Liver (tissue), 8 donors: ENCODE measurements at regions not wholly inside any gene's neighbourhood (a gene's known extent, or its start where the extent isn't known, plus 50 kb on each side); places are given as distances from the start of the nearest gene placed in this dataset.

Experiments
- DNase-seq: peaks from one replicate; pipeline ENCODE4 v3.0.0-alpha.2; 2017; ENCODE audit warnings: low spot score
- H3K27ac ChIP-seq, 2 donors: one replicate each; pipeline ENCODE4 v1.7.0; 2013; ENCODE audit warnings: inconsistent platforms in 2 of 2, low read length in 2 of 2, control low read depth in 1 of 2, low read depth in 1 of 2, mild to moderate bottlenecking in 1 of 2
- H3K27me3 ChIP-seq, 4 donors: one replicate each; pipeline versions ENCODE4 v1.6.1 to v1.7.0; 2013; ENCODE audit warnings: low read length in 3 of 4, inconsistent platforms in 1 of 4, mild to moderate bottlenecking in 1 of 4, moderate library complexity in 1 of 4; ENCODE audit not compliant: control insufficient read depth in 4 of 4, insufficient read depth in 4 of 4
- H3K36me3 ChIP-seq, 4 donors: one replicate each; pipeline versions ENCODE4 v1.6.1 to v1.7.0; 2013; ENCODE audit warnings: low read length in 3 of 4, mild to moderate bottlenecking in 3 of 4, low read depth in 1 of 4, moderate library complexity in 1 of 4; ENCODE audit not compliant: control insufficient read depth in 4 of 4, insufficient read depth in 3 of 4
- H3K4me1 ChIP-seq, 4 donors: one replicate each; pipeline versions ENCODE4 v1.6.1 to v1.7.0; 2013; ENCODE audit warnings: low read length in 3 of 4, mild to moderate bottlenecking in 3 of 4, moderate library complexity in 1 of 4; ENCODE audit not compliant: control insufficient read depth in 4 of 4, insufficient read depth in 4 of 4
- H3K4me3 ChIP-seq, 3 donors: one replicate each; pipeline versions ENCODE4 v1.6.1 to v1.7.0; 2013; ENCODE audit warnings: low read length in 3 of 3, control low read depth in 1 of 3, low read depth in 1 of 3, mild to moderate bottlenecking in 1 of 3
- H3K9ac ChIP-seq, 2 donors: one replicate each; pipeline ENCODE4 v1.7.0; 2013; ENCODE audit warnings: low read length in 2 of 2, mild to moderate bottlenecking in 2 of 2, moderate library complexity in 2 of 2, control low read depth in 1 of 2, low read depth in 1 of 2
- H3K9me3 ChIP-seq, 4 donors: one replicate each; pipeline versions ENCODE4 v1.6.1 to v1.7.0; 2013; ENCODE audit warnings: low read length in 3 of 4; ENCODE audit not compliant: control insufficient read depth in 4 of 4
- EGR1 ChIP-seq, 2 donors: IDR thresholded peaks; 2 replicates each; pipeline ENCODE4 v1.6.1; 2016 to 2018; ENCODE audit warnings: antibody characterized with exemption in 2 of 2, low read depth in 2 of 2
- FOXA2 ChIP-seq: IDR thresholded peaks from 2 replicates; pipeline ENCODE4 v1.6.1; 2016; ENCODE audit warnings: antibody characterized with exemption
- HNF4A ChIP-seq, 2 donors: conservative IDR thresholded peaks; 2 replicates each; pipeline ENCODE4 v1.6.1; 2016; ENCODE audit warnings: antibody characterized with exemption in 2 of 2, mild to moderate bottlenecking in 2 of 2
- JUND ChIP-seq, 2 donors: IDR thresholded peaks; 2 replicates each; pipeline ENCODE4 v1.6.1; 2016; ENCODE audit warnings: antibody characterized with exemption in 2 of 2
- RAD21 ChIP-seq, 2 donors: IDR thresholded peaks; 2 replicates each; pipeline ENCODE4 v1.6.1; 2016; ENCODE audit warnings: antibody characterized with exemption in 2 of 2, mild to moderate bottlenecking in 2 of 2
- REST ChIP-seq: IDR thresholded peaks from 2 replicates; pipeline ENCODE4 v1.6.1; 2016; ENCODE audit warnings: antibody characterized with exemption, mild to moderate bottlenecking
- RXRA ChIP-seq, 2 donors: IDR thresholded peaks; 2 replicates each; pipeline ENCODE4 v1.6.1; 2017 to 2018; ENCODE audit warnings: antibody characterized with exemption in 2 of 2, mild to moderate bottlenecking in 1 of 2
- SP1 ChIP-seq: IDR thresholded peaks from 2 replicates; pipeline ENCODE4 v1.6.1; 2018; ENCODE audit warnings: antibody characterized with exemption, mild to moderate bottlenecking
- YY1 ChIP-seq: IDR thresholded peaks from 2 replicates; pipeline ENCODE4 v1.6.1; 2016; ENCODE audit warnings: antibody characterized with exemption, mild to moderate bottlenecking
- ZBTB33 ChIP-seq: IDR thresholded peaks from 2 replicates; pipeline ENCODE4 v1.6.1; 2016; ENCODE audit warnings: antibody characterized with exemption
- WGBS: extraction: QIAGEN DNeasy Blood & Tissue Kit; methylation state at CpG from one replicate; pipeline ENCODE4 v1.1.7; 2013; 5-methylcytosine and 5-hydroxymethylcytosine counted together
- TF ChIP-seq, protein P1 (sequence below): fragments of 150-350 bp; IDR thresholded peaks from 2 replicates; pipeline ENCODE4 v1.5.1; 2017; ENCODE audit warnings: improper control_type of control experiment, low read depth, low read length; ENCODE audit not compliant: missing input control
- TF ChIP-seq, protein P2 (sequence below): IDR thresholded peaks from 2 replicates; pipeline ENCODE4 v1.6.1; 2016; ENCODE audit warnings: antibody characterized with exemption
- donor health status: healthy.
- donor health status: healthy.
- donor health status: healthy.
- donor health status: healthy.
- donor health status: healthy.

- TF ChIP-seq ZBTB33: no peak
- TF ChIP-seq RAD21 (IDR thresholded peaks at IDR 0.05): no peak
- no peak for TF ChIP-seq RXRA (IDR thresholded peaks at IDR 0.05)
- TF ChIP-seq SP1: no peak
These were observed 110.4 kb upstream of the RFLNA start (continued) for GRCh38 chr12:124184456-124184855.

DNA sequence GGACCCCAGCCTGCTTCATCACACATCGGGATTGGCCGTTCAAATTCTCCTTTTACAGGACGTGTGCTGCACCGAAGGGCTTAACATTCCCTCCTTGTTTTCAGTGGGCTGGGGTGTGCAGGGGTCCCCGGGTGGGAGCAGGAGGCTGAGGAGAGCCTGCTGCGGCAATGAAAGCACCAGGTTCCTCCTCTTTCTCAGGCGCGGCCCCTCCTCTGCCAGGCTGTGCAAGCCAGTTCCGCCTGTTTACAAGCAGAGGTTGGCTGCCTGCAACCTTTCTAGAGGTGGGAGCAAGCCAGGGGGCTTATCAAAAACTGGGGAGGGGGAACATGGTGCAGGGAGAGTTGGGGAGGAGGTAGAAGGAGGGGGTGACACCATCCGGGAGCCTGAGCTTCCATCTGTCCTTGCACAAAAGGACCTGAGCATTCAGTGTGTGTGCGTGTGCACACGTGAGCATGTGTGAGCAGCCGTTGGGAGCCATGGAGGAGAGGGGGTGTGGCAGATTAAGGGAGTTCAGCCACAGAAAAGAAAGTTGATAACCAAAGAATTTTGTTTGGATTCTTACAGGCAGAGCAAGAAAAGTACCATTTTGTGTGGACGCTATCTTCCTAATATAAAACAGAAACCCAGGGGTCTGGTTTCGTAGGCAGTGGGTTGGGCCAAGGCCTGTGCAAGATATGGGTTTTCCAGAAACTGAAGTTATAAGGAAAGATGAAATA lies 108.8 kb upstream of the RFLNA start:
- Histone ChIP-seq H3K27ac (no peak overlapping the region), H3K9me3 (no peaks in the 10 kb centered on the region), H3K27me3 (no peaks in the 10 kb centered on the region), H3K4me1 (peaks cover 0 to 2% (median under 1%) of the 10 kb centered on the region in 4 donors), H3K4me3 (no peak overlapping the region), H3K9ac (no peak overlapping the region), H3K36me3 (no peaks in the 10 kb centered on the region)
- DNase-seq: no peak
- 80% methylated on average over 15 of the region's 15 CpGs for WGBS
- TF ChIP-seq, protein P1, sequence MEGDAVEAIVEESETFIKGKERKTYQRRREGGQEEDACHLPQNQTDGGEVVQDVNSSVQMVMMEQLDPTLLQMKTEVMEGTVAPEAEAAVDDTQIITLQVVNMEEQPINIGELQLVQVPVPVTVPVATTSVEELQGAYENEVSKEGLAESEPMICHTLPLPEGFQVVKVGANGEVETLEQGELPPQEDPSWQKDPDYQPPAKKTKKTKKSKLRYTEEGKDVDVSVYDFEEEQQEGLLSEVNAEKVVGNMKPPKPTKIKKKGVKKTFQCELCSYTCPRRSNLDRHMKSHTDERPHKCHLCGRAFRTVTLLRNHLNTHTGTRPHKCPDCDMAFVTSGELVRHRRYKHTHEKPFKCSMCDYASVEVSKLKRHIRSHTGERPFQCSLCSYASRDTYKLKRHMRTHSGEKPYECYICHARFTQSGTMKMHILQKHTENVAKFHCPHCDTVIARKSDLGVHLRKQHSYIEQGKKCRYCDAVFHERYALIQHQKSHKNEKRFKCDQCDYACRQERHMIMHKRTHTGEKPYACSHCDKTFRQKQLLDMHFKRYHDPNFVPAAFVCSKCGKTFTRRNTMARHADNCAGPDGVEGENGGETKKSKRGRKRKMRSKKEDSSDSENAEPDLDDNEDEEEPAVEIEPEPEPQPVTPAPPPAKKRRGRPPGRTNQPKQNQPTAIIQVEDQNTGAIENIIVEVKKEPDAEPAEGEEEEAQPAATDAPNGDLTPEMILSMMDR: no peak
- no peak for TF ChIP-seq REST
- no peak for TF ChIP-seq SP1
- no peak for TF ChIP-seq HNF4A (conservative IDR thresholded peaks at IDR 0.05)
- no peak for TF ChIP-seq ZBTB33
- no peak for TF ChIP-seq JUND (IDR thresholded peaks at IDR 0.05)
- TF ChIP-seq EGR1 (IDR thresholded peaks at IDR 0.05; ENCODE audit: low read depth in 2 of 2): no peak
- no peak for TF ChIP-seq YY1
- TF ChIP-seq, protein P2, sequence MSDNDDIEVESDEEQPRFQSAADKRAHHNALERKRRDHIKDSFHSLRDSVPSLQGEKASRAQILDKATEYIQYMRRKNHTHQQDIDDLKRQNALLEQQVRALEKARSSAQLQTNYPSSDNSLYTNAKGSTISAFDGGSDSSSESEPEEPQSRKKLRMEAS: no peak
- no peak for TF ChIP-seq RXRA (IDR thresholded peaks at IDR 0.05)
- TF ChIP-seq FOXA2: no peak
